ENCODE measurements at regions not wholly inside any gene's neighbourhood (a gene's known extent, or its start where the extent isn't known, plus 50 kb on each side); places are given as distances from the start of the nearest gene placed in this dataset.

DNA sequence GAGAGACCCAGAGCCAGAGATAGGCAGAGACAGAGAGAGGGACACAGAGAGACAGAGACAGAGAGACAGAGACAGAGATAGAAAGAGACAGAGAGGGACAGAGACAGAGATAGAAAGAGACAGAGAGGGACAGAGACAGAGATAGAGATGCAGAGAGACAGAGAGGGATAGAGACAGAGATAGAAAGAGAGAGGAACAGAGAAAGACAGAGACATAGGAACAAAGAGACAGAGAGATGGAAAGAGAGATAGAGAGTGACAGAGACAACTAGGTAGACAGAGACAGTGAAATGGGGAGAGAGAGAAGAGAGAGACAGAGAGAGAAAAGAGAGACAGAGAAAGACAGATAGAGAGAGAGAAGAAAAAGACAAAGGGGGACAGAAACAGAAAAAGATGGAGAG lies 165.4 kb upstream of the FOXQ1 start:
- Histone ChIP-seq H3K9me3 (no peaks in the 10 kb centered on the region), H3K36me3 (no peaks in the 10 kb centered on the region), H3K27me3 (peaks cover 0 to 21% (median 0%) of the 10 kb centered on the region in 4 donors), H3K27ac (no peak overlapping the region), H3K4me3 (no peak overlapping the region), H3K4me1 (no peaks in the 10 kb centered on the region)
- no peak for DNase-seq
- intact Hi-C loops (cut with DNase I), result no loop called here
- TF ChIP-seq, protein P1, sequence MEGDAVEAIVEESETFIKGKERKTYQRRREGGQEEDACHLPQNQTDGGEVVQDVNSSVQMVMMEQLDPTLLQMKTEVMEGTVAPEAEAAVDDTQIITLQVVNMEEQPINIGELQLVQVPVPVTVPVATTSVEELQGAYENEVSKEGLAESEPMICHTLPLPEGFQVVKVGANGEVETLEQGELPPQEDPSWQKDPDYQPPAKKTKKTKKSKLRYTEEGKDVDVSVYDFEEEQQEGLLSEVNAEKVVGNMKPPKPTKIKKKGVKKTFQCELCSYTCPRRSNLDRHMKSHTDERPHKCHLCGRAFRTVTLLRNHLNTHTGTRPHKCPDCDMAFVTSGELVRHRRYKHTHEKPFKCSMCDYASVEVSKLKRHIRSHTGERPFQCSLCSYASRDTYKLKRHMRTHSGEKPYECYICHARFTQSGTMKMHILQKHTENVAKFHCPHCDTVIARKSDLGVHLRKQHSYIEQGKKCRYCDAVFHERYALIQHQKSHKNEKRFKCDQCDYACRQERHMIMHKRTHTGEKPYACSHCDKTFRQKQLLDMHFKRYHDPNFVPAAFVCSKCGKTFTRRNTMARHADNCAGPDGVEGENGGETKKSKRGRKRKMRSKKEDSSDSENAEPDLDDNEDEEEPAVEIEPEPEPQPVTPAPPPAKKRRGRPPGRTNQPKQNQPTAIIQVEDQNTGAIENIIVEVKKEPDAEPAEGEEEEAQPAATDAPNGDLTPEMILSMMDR (IDR thresholded peaks at IDR 0.05), result no peak
- no peak for TF ChIP-seq POLR2A (IDR thresholded peaks at IDR 0.05)

- 40 to 60% methylated on average over 6 to 7 of the region's 8 CpGs for WGBS, 2 donors
- Histone ChIP-seq H3K4me1 (no peaks in the 10 kb centered on the region), H3K27ac (no peak overlapping the region), H3K9me3 (no peaks in the 10 kb centered on the region), H3K36me3 (no peaks in the 10 kb centered on the region), H3K4me3 (no peak overlapping the region), H3K27me3 (peaks cover 0 to 21% (median 0%) of the 10 kb centered on the region in 4 donors)
- TF ChIP-seq POLR2A (IDR thresholded peaks at IDR 0.05), result no peak
- TF ChIP-seq, protein P1 (IDR thresholded peaks at IDR 0.05), result no peak
- DNase-seq, result no peak
- intact Hi-C loops (cut with DNase I), result no loop called here
These were observed 166.1 kb upstream of the FOXQ1 start for GRCh38 chr6:1145768-1146218.

- WGBS, 2 donors, result 53 to 54% methylated on average over 8 to 10 of the region's 10 CpGs
- intact Hi-C loops (cut with DNase I), result no loop called here
- H3K9me3 ChIP-seq, result no peaks in the 10 kb centered on the region
These were observed 166.8 kb upstream of the FOXQ1 start for GRCh38 chr6:1144842-1145767.

DNA sequence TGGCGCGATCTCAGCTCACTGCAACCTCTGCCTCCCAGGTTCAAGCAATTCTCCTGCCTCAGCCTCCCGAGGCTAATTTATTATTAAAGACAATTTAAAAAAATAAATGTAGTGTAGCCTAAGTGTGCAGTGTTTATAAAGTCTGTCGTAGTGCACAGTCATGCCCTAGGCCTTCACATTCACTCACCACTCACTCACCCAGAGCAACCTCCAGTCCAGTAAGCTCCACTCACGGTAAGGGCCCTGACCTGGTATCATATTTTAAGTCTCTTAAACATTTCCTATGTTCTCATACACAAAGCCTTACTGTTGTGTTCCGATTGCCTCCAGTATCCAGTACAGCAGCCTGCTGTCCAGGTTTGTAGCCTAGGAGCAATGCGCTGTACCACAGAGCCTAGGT lies 168.2 kb upstream of the FOXQ1 start:
- intact Hi-C loops (cut with DNase I), result no loop called here
- Histone ChIP-seq H3K27me3 (peaks cover 0 to 21% (median 0%) of the 10 kb centered on the region in 4 donors), H3K4me1 (no peaks in the 10 kb centered on the region), H3K4me3 (no peak overlapping the region), H3K36me3 (no peaks in the 10 kb centered on the region), H3K27ac (no peak overlapping the region), H3K9me3 (peaks cover 0 to 5% (median 0%) of the 10 kb centered on the region in 3 donors)
- no peak for DNase-seq
- TF ChIP-seq, protein P1 (IDR thresholded peaks at IDR 0.05), result no peak
- TF ChIP-seq POLR2A (IDR thresholded peaks at IDR 0.05), result no peak
- WGBS, 2 donors, result 69 to 88% methylated on average over 7 of the region's 7 CpGs

More at GRCh38 chr6:1144842-1145767, 166.8 kb upstream of the FOXQ1 start:
- H3K4me3 ChIP-seq, result no peak overlapping the region
- no peak overlapping the region for H3K27ac ChIP-seq
- no peak for DNase-seq
- H3K36me3 ChIP-seq, result no peaks in the 10 kb centered on the region
- TF ChIP-seq, protein P1 (IDR thresholded peaks at IDR 0.05), result no peak
- no peak for TF ChIP-seq POLR2A (IDR thresholded peaks at IDR 0.05)
- H3K4me1 ChIP-seq, result no peaks in the 10 kb centered on the region
- peaks cover 0 to 21% (median 0%) of the 10 kb centered on the region in 4 donors for H3K27me3 ChIP-seq

GRCh38 chr6:1139155-1139890 lies 172.6 kb upstream of the FOXQ1 start:
- DNase-seq, result no peak
- no peak for TF ChIP-seq POLR2A (IDR thresholded peaks at IDR 0.05)
- TF ChIP-seq, protein P1 (IDR thresholded peaks at IDR 0.05), result no peak
- 77 to 79% methylated on average over 4 of the region's 4 CpGs for WGBS, 2 donors
- H3K4me1 ChIP-seq, result peaks cover 0 to 15% (median 10%) of the 10 kb centered on the region in 3 donors
- H3K27ac ChIP-seq, result no peak overlapping the region
- no peaks in the 10 kb centered on the region for H3K27me3 ChIP-seq
- no peaks in the 10 kb centered on the region for H3K36me3 ChIP-seq
- intact Hi-C loops (cut with DNase I), result no loop called here
- peaks cover 0 to 5% (median 0%) of the 10 kb centered on the region in 3 donors for H3K9me3 ChIP-seq
- H3K4me3 ChIP-seq, result no peak overlapping the region

All from esophagus squamous epithelium (tissue), 5 donors.